HK-2 (cell line): ENCODE measurements at regions not wholly inside any gene's neighbourhood (a gene's known extent, or its start where the extent isn't known, plus 50 kb on each side); places are given as distances from the start of the nearest gene placed in this dataset.
"Not testable (repeated sequence)": the region's sequence is repeated elsewhere in the genome, so short reads cannot be mapped to it uniquely, and the experiment has no call there.

Experiments
- DNase-seq: peaks from one replicate; pipeline ENCODE4 v3.0.0-alpha.2; 2018; ENCODE audit not compliant: unreplicated experiment

- no peak for DNase-seq
These were observed 211.9 kb upstream of the CLINT1 start for GRCh38 chr5:158070859-158071258.

- DNase-seq: no peak
These were observed 210.9 kb upstream of the CLINT1 start for GRCh38 chr5:158069838-158070237.

GRCh38 chr5:158068964-158069363, 210.0 kb upstream of the CLINT1 start:
- DNase-seq: no peak

GRCh38 chr5:158066076-158066475, 207.1 kb upstream of the CLINT1 start:
- DNase-seq: no peak

GRCh38 chr5:158064334-158065123, 205.6 kb upstream of the CLINT1 start:
- no peak for DNase-seq

- DNase-seq: no peak
These were observed 204.1 kb upstream of the CLINT1 start for GRCh38 chr5:158063052-158063451.

GRCh38 chr5:158061451-158061850, 202.5 kb upstream of the CLINT1 start:
- DNase-seq: no peak

GRCh38 chr5:158060212-158060611, 201.3 kb upstream of the CLINT1 start:
- no peak for DNase-seq

GRCh38 chr5:158058208-158059120, 199.5 kb upstream of the CLINT1 start:
- no peak for DNase-seq

- DNase-seq: no peak
These were observed 197.3 kb upstream of the CLINT1 start for GRCh38 chr5:158056130-158056825.

GRCh38 chr5:158055111-158055501, 196.2 kb upstream of the CLINT1 start:
- DNase-seq: no peak

GRCh38 chr5:158054223-158055110, 195.5 kb upstream of the CLINT1 start:
- no peak for DNase-seq

- no peak for DNase-seq
These were observed 192.1 kb upstream of the CLINT1 start for GRCh38 chr5:158051036-158051435.

- no peak for DNase-seq
These were observed 191.5 kb upstream of the CLINT1 start for GRCh38 chr5:158050421-158050820.

GRCh38 chr5:158049459-158049858, 190.5 kb upstream of the CLINT1 start:
- DNase-seq: no peak

- no peak for DNase-seq
These were observed 186.8 kb upstream of the CLINT1 start for GRCh38 chr5:158045696-158046095.

GRCh38 chr5:158039911-158040347, 181.0 kb upstream of the CLINT1 start:
- DNase-seq: no peak

- no peak for DNase-seq
These were observed 180.5 kb upstream of the CLINT1 start for GRCh38 chr5:158039441-158039840.

- not testable (repeated sequence) for DNase-seq
These were observed 178.1 kb upstream of the CLINT1 start for GRCh38 chr5:158036983-158037595.

GRCh38 chr5:158034586-158034985, 175.6 kb upstream of the CLINT1 start:
- not testable (repeated sequence) for DNase-seq

GRCh38 chr5:158033724-158034123, 174.8 kb upstream of the CLINT1 start:
- DNase-seq: no peak
